RPMI8226 (cell line): ENCODE measurements at regions not wholly inside any gene's neighbourhood (a gene's known extent, or its start where the extent isn't known, plus 50 kb on each side); places are given as distances from the start of the nearest gene placed in this dataset.

Experiments
- DNase-seq: peaks from one replicate; pipeline ENCODE4 v3.0.0-alpha.2; 2015

DNA sequence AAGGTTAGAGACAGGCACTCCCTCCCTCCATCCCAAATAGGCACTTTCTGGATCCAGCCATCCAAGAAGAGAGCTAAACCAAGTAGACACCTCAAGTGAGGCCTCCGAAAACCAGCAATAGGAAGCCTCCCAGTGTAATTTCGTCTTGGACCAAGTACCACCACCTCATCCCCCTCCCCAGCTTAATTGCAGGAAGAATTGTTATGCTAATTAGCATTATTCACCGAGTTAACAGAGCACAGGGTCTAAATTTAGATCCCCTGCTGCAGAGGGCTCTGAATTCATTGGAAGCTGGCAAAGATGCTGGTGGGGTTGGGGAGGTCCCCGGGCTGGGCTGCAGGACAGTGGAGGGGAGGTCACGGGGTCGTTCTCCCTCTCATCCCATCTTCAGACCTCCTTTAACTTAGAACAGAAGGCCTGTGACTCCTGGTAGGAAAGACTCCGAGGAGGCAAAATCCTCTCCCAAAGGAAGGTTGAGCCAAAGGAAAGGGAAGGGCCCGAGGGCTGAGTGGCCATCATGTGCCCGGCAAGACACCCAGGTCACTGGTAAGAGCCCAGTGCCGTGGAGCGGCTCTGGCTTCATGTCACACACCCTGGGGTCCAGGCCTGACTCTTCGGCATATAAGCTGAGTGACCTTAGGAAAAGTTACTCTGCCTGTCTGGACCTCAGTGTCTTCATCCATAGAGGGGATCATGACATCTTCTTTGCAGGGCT, 209.2 kb upstream of the GRIK3 start:
- no peak for DNase-seq

GRCh38 chr1:37244083-37244480, 209.8 kb upstream of the GRIK3 start:
- DNase-seq, result no peak

DNA sequence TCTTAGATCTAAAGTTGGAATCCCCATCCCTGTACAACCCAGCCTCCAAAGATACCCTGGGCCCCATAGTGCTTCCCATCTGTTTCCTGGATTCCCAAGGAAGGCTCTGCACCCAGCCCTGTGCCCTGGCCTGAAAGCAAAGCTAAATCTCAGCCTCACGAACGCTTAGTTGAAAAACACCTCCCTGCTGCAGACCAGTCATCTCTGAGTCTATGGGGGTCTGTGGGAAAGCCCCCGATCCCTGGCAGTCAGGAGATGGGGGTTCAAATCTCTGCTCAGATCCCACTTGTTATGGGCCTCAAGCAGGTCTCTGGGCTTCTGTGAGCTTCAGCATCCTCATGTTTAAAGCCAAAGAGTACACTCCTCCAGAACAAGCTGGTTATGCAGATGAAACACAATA, 210.5 kb upstream of the GRIK3 start:
- no peak for DNase-seq

GRCh38 chr1:37246631-37247030, 212.3 kb upstream of the GRIK3 start:
- no peak for DNase-seq

DNA sequence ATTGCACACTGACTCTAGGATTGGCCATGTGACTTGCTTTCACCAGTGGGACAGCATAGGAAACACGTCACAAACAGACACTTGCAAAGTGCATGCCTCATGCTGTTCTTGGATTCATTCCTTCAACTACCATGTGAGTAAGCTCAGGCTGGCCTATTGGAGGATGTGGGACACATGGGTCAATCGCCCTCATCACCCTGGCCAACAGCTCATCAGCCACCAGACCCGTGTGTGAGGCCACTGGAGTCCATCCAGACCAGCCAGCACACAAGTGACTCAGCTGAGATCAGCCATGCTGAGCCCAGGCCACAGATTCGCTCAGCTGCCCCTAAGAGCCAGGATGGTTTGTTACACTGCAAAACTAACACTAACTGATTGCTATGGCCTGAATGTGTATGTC, 216.1 kb upstream of the GRIK3 start:
- DNase-seq, result no peak

GRCh38 chr1:37255136-37255795, 219.1 kb upstream of the ZC3H12A start:
- peak; percentile 72 for DNase-seq

GRCh38 chr1:37255868-37256267, 218.5 kb upstream of the ZC3H12A start:
- no peak for DNase-seq

GRCh38 chr1:37257646-37258045, 216.7 kb upstream of the ZC3H12A start:
- no peak for DNase-seq

DNA sequence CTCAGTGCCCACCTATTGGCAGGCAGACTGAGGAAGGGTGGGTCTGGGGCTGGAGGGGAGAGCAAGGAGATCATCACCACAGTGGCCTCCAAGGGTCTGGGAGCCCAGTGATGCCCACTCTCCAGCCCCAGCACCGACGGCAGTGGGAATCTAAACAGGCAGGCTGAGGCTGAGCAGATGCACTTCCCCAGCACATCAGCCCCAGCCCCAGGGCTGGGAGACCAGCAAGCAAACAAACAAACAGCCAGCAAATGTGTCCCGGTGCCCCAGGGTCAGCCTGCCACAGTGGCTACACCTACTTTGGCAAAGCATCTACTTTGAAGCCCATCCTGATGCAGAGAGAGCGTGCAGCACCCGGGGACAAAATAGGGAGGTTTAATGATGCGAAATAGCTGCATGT, 216.3 kb upstream of the ZC3H12A start:
- DNase-seq, result no peak

DNA sequence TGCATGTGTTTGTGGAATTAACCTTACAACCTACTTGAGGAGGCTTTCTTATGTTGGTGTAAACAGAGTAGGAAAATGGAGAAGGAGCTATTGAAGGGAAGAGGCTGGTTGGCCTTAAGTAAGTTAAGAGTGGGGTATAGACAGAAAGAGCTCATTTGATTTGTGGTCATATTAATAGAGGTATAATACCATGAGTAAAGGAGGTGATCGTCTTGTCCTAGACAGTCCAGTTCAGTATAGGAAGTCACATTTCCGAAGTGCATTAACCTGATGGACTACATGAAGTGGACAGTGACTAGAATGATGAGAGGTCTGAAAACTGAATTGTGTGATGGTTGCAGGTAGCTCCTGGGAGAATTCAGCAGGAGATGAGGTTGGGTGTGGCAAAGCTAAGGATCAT, 215.4 kb upstream of the ZC3H12A start:
- DNase-seq, result no peak

GRCh38 chr1:37261129-37261528, 213.3 kb upstream of the ZC3H12A start:
- no peak for DNase-seq

DNA sequence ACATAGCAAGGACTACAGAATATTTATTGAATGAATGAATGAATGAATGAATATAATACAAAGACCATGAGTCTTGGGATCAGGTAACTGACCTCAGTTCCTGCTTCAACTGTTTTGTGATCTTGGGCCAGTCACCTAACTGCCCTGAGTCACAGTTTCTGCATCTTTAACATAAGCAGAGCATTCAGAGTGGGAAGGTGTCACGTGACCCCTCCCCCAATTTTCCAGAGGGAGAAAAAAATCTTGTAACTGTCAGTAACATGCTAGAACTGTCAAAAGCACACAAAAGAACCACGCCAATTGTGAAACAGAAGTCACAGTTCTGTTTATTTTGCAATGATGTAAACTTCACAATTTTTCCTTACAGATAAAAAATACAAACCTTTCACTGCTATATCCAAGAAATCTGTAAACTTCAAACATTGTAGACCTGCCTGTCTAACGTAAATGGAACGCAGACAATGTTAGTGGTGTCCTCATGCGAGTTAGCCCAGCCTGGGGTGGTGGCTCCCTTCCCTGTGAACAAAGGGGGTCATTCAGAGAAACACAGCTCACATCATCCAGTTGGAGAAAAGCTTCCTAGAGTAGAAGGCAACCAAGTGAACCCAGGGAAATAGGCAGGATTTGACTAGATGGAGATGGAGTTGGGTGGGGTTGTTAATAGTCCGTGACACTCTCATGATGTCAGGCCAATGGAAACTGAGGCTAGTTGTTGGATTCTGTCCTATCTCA, 211.8 kb upstream of the ZC3H12A start:
- DNase-seq, result no peak

DNA sequence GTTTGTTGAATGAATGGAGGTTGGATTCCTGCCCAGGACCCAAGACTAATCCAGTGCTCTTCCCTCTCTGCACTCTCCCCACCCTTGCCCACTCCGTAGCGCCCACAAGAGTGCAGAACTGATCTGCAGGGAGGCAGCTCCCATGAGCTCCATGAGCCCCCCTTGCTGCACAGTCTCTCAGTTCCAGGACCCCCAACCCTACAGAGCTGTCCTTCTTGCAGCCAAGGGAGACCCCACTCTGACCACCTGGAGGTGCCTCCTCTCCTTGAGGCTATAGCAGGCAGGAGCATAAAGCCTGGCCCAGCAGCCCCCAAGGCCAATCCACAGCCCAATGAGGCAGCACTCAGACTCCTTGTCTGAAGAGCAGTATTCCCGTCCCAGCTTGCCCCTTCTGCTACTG, 209.2 kb upstream of the ZC3H12A start:
- DNase-seq, result no peak

GRCh38 chr1:37265786-37266667, 208.4 kb upstream of the ZC3H12A start:
- no peak for DNase-seq

DNA sequence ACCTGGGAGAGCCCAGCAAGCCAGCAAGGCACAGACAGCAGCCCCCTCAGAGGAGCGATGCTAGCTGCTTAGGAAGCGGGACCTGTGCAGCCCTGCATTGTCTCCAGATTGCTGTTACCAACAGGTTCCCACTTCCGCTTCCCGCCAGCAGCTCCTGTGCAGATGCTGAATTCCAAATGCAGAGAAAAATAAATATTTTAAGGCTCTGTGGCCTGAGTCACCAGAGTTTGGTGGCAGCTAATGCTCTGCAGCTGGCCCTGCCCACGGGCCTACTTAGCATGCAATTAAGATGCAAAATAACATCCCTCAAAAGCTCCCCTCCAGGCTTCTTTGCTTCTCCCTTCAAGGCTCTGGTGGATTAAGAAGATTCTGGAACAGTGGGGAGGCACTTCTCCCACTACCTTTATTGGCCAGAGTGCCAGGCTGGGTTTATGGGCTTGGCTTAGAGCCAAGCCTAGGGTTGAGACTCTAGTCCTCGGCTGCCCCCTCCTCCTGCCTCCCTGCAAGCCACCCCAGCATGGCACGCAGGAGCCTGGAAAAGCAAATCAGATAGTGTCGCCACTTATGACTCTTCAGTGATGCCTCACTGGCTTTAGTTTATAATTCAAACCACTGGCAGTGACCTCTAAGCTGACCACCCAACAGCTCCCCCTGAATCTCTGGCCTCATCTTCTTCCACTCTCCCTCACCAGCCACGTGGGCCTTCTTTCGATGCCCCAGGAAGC, 207.1 kb upstream of the ZC3H12A start:
- no peak for DNase-seq

GRCh38 chr1:37270639-37271038, 203.7 kb upstream of the ZC3H12A start:
- no peak for DNase-seq

- DNase-seq, result no peak
These were observed 201.8 kb upstream of the ZC3H12A start for GRCh38 chr1:37272626-37273025.

DNA sequence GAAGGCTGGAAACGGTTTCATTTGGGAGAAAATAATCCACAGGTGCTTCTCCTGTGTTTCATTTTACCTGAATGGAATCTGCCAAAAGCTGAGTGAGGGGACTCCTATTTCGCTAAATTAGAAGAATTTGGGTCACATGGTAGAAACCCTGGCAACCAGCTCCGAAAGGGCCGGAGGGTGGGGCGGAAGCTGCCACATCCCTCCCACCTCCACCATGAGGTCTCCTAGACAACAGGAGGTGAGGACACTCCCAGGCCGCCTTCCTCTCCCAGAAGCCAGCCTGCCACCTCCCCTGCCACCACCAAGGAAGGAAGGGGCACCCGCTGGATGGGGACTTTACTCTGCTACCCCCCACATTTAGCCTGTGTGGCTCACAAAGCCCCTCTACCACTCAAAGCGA, 199.9 kb upstream of the ZC3H12A start:
- no peak for DNase-seq

GRCh38 chr1:37274938-37275631, 199.3 kb upstream of the ZC3H12A start:
- DNase-seq, result no peak

DNA sequence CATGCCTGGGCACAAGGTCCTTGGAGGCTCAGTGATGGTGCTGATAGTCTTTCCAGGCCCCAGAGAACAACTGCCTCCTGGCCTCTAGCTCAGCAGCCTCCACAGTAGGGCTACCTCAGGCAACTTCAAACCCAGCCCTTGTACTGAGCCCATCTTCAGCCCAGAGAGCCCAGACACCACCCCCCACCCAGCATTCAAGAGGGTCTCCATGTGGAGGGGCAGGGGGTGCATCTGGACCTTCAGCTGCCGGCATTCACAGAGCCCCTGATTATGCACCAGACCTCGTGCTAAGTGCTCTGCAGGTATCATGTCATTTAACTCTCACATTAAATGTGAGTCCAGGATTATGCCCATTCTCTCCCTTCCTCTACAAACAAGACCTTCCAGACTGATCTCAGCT, 197.0 kb upstream of the ZC3H12A start:
- no peak for DNase-seq

- no peak for DNase-seq
These were observed 193.0 kb upstream of the ZC3H12A start for GRCh38 chr1:37281354-37281753.

GRCh38 chr1:37282764-37283163, 191.6 kb upstream of the ZC3H12A start:
- DNase-seq, result no peak
